SK-N-SH treated with all-trans-retinoic acid at 6 μM for 48 hours (cell line): ENCODE measurements at regions not wholly inside any gene's neighbourhood (a gene's known extent, or its start where the extent isn't known, plus 50 kb on each side); places are given as distances from the start of the nearest gene placed in this dataset.

ENCODE experiments used
- ATAC-seq: fragments of 200-7000 bp; cut with Tn5 transposase; 3 replicates; pipeline ENCODE4 v1.9.1; 2020; ENCODE audit warnings: mild to moderate bottlenecking, moderate library complexity
- BACH2 ChIP-seq: fragments of 250-450 bp; sonication (Bioruptor Pico); IDR thresholded peaks from 2 replicates; pipeline ENCODE4 v1.9.0; 2021; ENCODE audit warnings: mild to moderate bottlenecking, borderline replicate concordance
- CREB5 ChIP-seq: fragments of 250-450 bp; sonication (Bioruptor Pico); IDR thresholded peaks from 2 replicates; pipeline ENCODE4 v1.5.1; 2020; ENCODE audit warnings: low read depth, mild to moderate bottlenecking, moderate library complexity
- CSDC2 ChIP-seq: fragments of 250-450 bp; sonication (Bioruptor Pico); IDR thresholded peaks from 2 replicates; pipeline ENCODE4 v1.5.0; 2020; ENCODE audit warnings: mild to moderate bottlenecking, moderate library complexity
- CSRNP3 ChIP-seq: fragments of 250-450 bp; sonication (Bioruptor Pico); IDR thresholded peaks from 2 replicates; pipeline ENCODE4 v1.5.1; 2021; ENCODE audit warnings: mild to moderate bottlenecking, moderate library complexity
- ESRRG ChIP-seq: fragments of 250-450 bp; sonication (Bioruptor Pico); IDR thresholded peaks from 2 replicates; pipeline ENCODE4 v1.6.1; 2021; ENCODE audit warnings: mild to moderate bottlenecking
- GLIS3 ChIP-seq: fragments of 250-450 bp; sonication (Bioruptor Pico); IDR thresholded peaks from 2 replicates; pipeline ENCODE4 v1.5.0; 2020; ENCODE audit warnings: mild to moderate bottlenecking, moderate library complexity
- OSR1 ChIP-seq: fragments of 250-450 bp; sonication (Bioruptor Pico); IDR thresholded peaks from 2 replicates; pipeline ENCODE4 v1.8.0; 2022; ENCODE audit warnings: moderate library complexity, mild to moderate bottlenecking, inconsistent platforms
- PATZ1 ChIP-seq: fragments of 250-450 bp; sonication (Bioruptor Pico); IDR thresholded peaks from 2 replicates; pipeline ENCODE4 v1.8.0; 2020; ENCODE audit warnings: mild to moderate bottlenecking, moderate library complexity, borderline replicate concordance
- POU6F1 ChIP-seq: fragments of 250-450 bp; sonication (Bioruptor Pico); IDR thresholded peaks from 2 replicates; pipeline ENCODE4 v1.8.0; 2021; ENCODE audit warnings: low read depth, mild to moderate bottlenecking, moderate library complexity, borderline replicate concordance
- PPARA ChIP-seq: fragments of 250-450 bp; sonication (Bioruptor Pico); IDR thresholded peaks from 2 replicates; pipeline ENCODE4 v1.5.0; 2020; ENCODE audit warnings: mild to moderate bottlenecking, borderline replicate concordance
- TCF4 ChIP-seq: fragments of 250-450 bp; sonication (Bioruptor Pico); IDR thresholded peaks from 2 replicates; pipeline ENCODE4 v1.8.0; 2021; ENCODE audit warnings: mild to moderate bottlenecking, moderate library complexity, borderline replicate concordance
- TOX ChIP-seq: fragments of 250-450 bp; sonication (Bioruptor Pico); IDR thresholded peaks from 2 replicates; pipeline ENCODE4 v1.8.0; 2021; ENCODE audit warnings: mild to moderate bottlenecking, moderate library complexity, borderline replicate concordance
- ZC3H10 ChIP-seq: fragments of 250-450 bp; sonication (Bioruptor Pico); IDR thresholded peaks from 2 replicates; pipeline ENCODE4 v1.5.1; 2021; ENCODE audit warnings: mild to moderate bottlenecking, moderate library complexity
- ZFP3 ChIP-seq: fragments of 250-450 bp; sonication (Bioruptor Pico); IDR thresholded peaks from 2 replicates; pipeline ENCODE4 v1.5.0; 2020; ENCODE audit warnings: mild to moderate bottlenecking, moderate library complexity
- ZFP30 ChIP-seq: fragments of 450-650 bp; formaldehyde crosslinking; IDR thresholded peaks from 2 replicates; pipeline ENCODE4 v1.5.0; 2022; ENCODE audit warnings: mild to moderate bottlenecking, moderate library complexity
- ZNF565 ChIP-seq: fragments of 450-650 bp; formaldehyde crosslinking; conservative IDR thresholded peaks from 2 replicates; pipeline ENCODE4 v1.5.0; 2020; ENCODE audit warnings: low read depth, mild to moderate bottlenecking, moderate library complexity
- ZNF70 ChIP-seq: fragments of 450-650 bp; formaldehyde crosslinking; IDR thresholded peaks from 2 replicates; pipeline ENCODE4 v1.5.0; 2020; ENCODE audit warnings: mild to moderate bottlenecking, moderate library complexity
- ZNF8 ChIP-seq: fragments of 450-650 bp; formaldehyde crosslinking; IDR thresholded peaks from 2 replicates; pipeline ENCODE4 v1.5.0; 2020; ENCODE audit warnings: mild to moderate bottlenecking, moderate library complexity
- TF ChIP-seq, protein P1 (sequence below): fragments of 250-450 bp; sonication (Bioruptor Pico); IDR thresholded peaks from 2 replicates; pipeline ENCODE4 v1.5.0; 2020; ENCODE audit warnings: mild to moderate bottlenecking, moderate library complexity

GRCh38 chr12:61502179-61502578 is 758.0 kb upstream of the USP15 start (continued):
- TF ChIP-seq PATZ1 (no peak), ZNF70 (CRISPR knock-in tag) (no peak)

DNA sequence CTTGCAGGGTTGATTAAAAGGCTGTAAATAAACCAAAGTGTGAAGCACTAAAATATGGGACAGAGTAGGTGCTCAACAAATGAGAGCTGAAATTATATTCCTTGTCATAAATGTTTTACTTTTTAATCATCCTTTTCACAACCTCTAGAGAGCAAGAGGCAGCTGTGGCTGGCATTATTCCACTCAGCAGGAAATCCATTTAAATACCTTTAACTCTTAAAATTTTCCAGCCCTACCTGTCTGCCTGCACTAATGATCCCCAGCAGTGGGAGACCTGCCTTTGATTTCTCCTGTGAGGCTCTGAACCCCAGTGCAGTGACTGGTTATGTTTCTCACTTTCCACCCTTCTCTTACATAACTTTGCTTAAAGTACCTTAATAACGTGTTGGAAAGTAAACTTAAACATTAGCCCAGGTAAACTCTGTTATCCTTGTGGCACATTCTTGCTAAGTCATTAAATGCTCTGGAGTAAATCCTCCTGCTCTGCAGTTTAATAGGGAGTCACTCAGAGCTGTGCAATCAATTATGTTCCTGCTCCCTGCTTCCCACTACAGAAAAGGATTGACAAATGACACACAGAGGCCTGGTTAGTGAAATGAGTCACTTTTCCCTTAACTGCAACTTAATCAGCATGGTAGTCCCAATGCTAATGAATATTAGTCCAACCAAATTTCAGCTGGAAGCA is 755.7 kb upstream of the USP15 start:
- ATAC-seq = no peak
- TF ChIP-seq CSDC2 (CRISPR knock-in tag) = no peak
- TF ChIP-seq ZNF565 (CRISPR knock-in tag) = no peak
- no peak for TF ChIP-seq ZFP30 (CRISPR knock-in tag)
- no peak for TF ChIP-seq ZC3H10 (CRISPR knock-in tag)
- no peak for TF ChIP-seq OSR1 (CRISPR knock-in tag)
- TF ChIP-seq PPARA = no peak
- TF ChIP-seq ZNF70 (CRISPR knock-in tag) = no peak
- no peak for TF ChIP-seq TCF4 (CRISPR knock-in tag)
- no peak for TF ChIP-seq POU6F1 (CRISPR knock-in tag)
- no peak for TF ChIP-seq ZFP3
- TF ChIP-seq, protein P1, sequence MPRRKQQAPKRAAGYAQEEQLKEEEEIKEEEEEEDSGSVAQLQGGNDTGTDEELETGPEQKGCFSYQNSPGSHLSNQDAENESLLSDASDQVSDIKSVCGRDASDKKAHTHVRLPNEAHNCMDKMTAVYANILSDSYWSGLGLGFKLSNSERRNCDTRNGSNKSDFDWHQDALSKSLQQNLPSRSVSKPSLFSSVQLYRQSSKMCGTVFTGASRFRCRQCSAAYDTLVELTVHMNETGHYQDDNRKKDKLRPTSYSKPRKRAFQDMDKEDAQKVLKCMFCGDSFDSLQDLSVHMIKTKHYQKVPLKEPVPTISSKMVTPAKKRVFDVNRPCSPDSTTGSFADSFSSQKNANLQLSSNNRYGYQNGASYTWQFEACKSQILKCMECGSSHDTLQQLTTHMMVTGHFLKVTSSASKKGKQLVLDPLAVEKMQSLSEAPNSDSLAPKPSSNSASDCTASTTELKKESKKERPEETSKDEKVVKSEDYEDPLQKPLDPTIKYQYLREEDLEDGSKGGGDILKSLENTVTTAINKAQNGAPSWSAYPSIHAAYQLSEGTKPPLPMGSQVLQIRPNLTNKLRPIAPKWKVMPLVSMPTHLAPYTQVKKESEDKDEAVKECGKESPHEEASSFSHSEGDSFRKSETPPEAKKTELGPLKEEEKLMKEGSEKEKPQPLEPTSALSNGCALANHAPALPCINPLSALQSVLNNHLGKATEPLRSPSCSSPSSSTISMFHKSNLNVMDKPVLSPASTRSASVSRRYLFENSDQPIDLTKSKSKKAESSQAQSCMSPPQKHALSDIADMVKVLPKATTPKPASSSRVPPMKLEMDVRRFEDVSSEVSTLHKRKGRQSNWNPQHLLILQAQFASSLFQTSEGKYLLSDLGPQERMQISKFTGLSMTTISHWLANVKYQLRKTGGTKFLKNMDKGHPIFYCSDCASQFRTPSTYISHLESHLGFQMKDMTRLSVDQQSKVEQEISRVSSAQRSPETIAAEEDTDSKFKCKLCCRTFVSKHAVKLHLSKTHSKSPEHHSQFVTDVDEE = no peak
- TF ChIP-seq ESRRG = no peak
- TF ChIP-seq BACH2 (CRISPR knock-in tag) = no peak
- no peak for TF ChIP-seq CREB5 (CRISPR knock-in tag)
- TF ChIP-seq TOX (CRISPR knock-in tag) = no peak
- no peak for TF ChIP-seq GLIS3
- no peak for TF ChIP-seq CSRNP3 (CRISPR knock-in tag)

GRCh38 chr12:61513499-61513898 is 746.7 kb upstream of the USP15 start:
- TF ChIP-seq ZNF8 (CRISPR knock-in tag) = no peak
- no peak for TF ChIP-seq TCF4 (CRISPR knock-in tag)
- TF ChIP-seq PATZ1 = no peak
- no peak for TF ChIP-seq CREB5 (CRISPR knock-in tag)
- no peak for TF ChIP-seq ZFP30 (CRISPR knock-in tag)
- no peak for TF ChIP-seq OSR1 (CRISPR knock-in tag)
- TF ChIP-seq, all 23 proteins: peak for 0
- no peak for ATAC-seq
